ENCODE measurements at regions not wholly inside any gene's neighbourhood (a gene's known extent, or its start where the extent isn't known, plus 50 kb on each side); places are given as distances from the start of the nearest gene placed in this dataset.

DNA sequence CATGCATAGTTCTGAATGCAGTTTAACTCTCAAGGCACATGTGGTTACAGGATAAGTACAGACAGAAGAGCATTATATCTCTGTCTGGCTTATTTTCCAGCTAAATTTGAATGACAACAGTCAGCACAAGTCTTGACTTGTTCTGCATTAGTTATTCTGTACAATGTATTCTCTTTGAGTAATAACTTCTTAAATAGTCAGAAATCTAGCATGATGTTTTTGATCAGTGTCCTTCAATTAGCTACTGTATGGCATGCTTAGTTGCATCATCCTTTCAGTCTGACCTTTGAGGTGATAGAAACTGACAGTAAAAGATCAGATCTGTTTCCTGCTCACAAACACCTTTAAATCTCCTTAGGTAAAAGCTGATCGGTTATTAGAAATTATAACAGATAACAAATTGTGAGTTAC lies 118.1 kb downstream of the ARL4A start:
- no peak for DNase-seq
- BruUV-seq (replicated peaks), result no TSS peak
- Mint-ChIP-seq H3K4me3 (ENCODE audit: low read depth, unreplicated experiment) (no peak overlapping the region), H3K4me1 (ENCODE audit: low read depth, unreplicated experiment) (peaks cover 37% of the 10 kb centered on the region), H3K36me3 (ENCODE audit: insufficient read depth, unreplicated experiment) (peaks cover 9% of the 10 kb centered on the region), H3K27ac (ENCODE audit: unreplicated experiment) (no peak overlapping the region), H3K9me3 (ENCODE audit: low read depth, unreplicated experiment) (no peaks in the 10 kb centered on the region), H3K27me3 (ENCODE audit: unreplicated experiment) (no peaks in the 10 kb centered on the region)
- TF ChIP-seq CTCF (IDR thresholded peaks at IDR 0.05; ENCODE audit: unreplicated experiment), result no peak
- CTCF ChIA-PET, result no interaction called here
- intact Hi-C loops (cut with micrococcal nuclease; ENCODE audit: unreplicated experiment), result loop anchor here (10.0 kb wide), 1 partner anchor 309 kb away; no protein-coding TSS in a partner anchor

GRCh38 chr7:12805957-12806356 lies 118.5 kb downstream of the ARL4A start:
- intact Hi-C loops (cut with micrococcal nuclease; ENCODE audit: unreplicated experiment), result loop anchor here (10.0 kb wide), 1 partner anchor 309 kb away; no protein-coding TSS in a partner anchor
- peaks cover 32% of the 10 kb centered on the region for H3K4me1 Mint-ChIP-seq (ENCODE audit: low read depth, unreplicated experiment)
- DNase-seq, result no peak
- no peak overlapping the region for H3K4me3 Mint-ChIP-seq (ENCODE audit: low read depth, unreplicated experiment)
- no peaks in the 10 kb centered on the region for H3K27me3 Mint-ChIP-seq (ENCODE audit: unreplicated experiment)
- no peaks in the 10 kb centered on the region for H3K9me3 Mint-ChIP-seq (ENCODE audit: low read depth, unreplicated experiment)
- no peak for TF ChIP-seq CTCF (IDR thresholded peaks at IDR 0.05; ENCODE audit: unreplicated experiment)
- BruUV-seq (replicated peaks), result no TSS peak
- H3K27ac Mint-ChIP-seq (ENCODE audit: unreplicated experiment), result no peak overlapping the region
- CTCF ChIA-PET, result no interaction called here
- peaks cover 7% of the 10 kb centered on the region for H3K36me3 Mint-ChIP-seq (ENCODE audit: insufficient read depth, unreplicated experiment)

DNA sequence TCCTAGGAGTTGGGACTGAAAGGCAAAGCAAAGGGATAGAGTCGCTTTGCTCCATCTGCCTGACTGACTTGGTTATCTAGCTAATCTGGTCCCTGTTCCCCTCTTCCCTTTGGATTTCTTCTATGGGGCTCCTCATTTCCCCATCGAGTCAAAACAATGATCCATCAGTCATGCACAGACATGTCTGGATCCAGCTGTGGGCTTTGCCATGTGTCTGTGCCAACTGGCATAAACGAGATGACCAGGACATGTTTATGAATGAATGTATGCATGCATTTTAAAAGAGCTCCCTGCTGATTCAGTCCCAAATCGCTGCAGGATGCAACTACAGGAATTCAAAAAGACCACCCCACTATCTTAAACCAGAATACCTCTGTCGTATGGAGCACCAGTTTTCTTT lies 122.0 kb downstream of the ARL4A start:
- BruUV-seq (replicated peaks), result no TSS peak
- DNase-seq, result no peak
- Mint-ChIP-seq H3K27ac (ENCODE audit: unreplicated experiment) (no peak overlapping the region), H3K9me3 (ENCODE audit: low read depth, unreplicated experiment) (no peaks in the 10 kb centered on the region), H3K27me3 (ENCODE audit: unreplicated experiment) (no peaks in the 10 kb centered on the region), H3K4me3 (ENCODE audit: low read depth, unreplicated experiment) (no peak overlapping the region), H3K36me3 (ENCODE audit: insufficient read depth, unreplicated experiment) (no peaks in the 10 kb centered on the region), H3K4me1 (ENCODE audit: low read depth, unreplicated experiment) (peaks cover 8% of the 10 kb centered on the region)
- intact Hi-C loops (cut with micrococcal nuclease; ENCODE audit: unreplicated experiment), result loop anchor here (10.0 kb wide), 1 partner anchor 305 kb away; no protein-coding TSS in a partner anchor
- CTCF ChIA-PET, result interaction anchor here (0.6 kb wide), 1 partner anchor 1450 kb away, joined by 5 read pairs; no protein-coding TSS in a partner anchor
- TF ChIP-seq CTCF (IDR thresholded peaks at IDR 0.05; ENCODE audit: unreplicated experiment), result no peak

GRCh38 chr7:12812111-12812510 lies 124.7 kb downstream of the ARL4A start:
- no peaks in the 10 kb centered on the region for H3K27me3 Mint-ChIP-seq (ENCODE audit: unreplicated experiment)
- H3K36me3 Mint-ChIP-seq (ENCODE audit: insufficient read depth, unreplicated experiment), result no peaks in the 10 kb centered on the region
- TF ChIP-seq CTCF (IDR thresholded peaks at IDR 0.05; ENCODE audit: unreplicated experiment), result no peak
- DNase-seq, result no peak
- H3K27ac Mint-ChIP-seq (ENCODE audit: unreplicated experiment), result no peak overlapping the region
- peaks cover 2% of the 10 kb centered on the region for H3K4me1 Mint-ChIP-seq (ENCODE audit: low read depth, unreplicated experiment)
- CTCF ChIA-PET, result interaction anchor here (1.2 kb wide), 1 partner anchor 17 kb away, joined by 3 read pairs; no protein-coding TSS in a partner anchor
- intact Hi-C loops (cut with micrococcal nuclease; ENCODE audit: unreplicated experiment), result no loop called here
- no TSS peak for BruUV-seq (replicated peaks)
- no peaks in the 10 kb centered on the region for H3K9me3 Mint-ChIP-seq (ENCODE audit: low read depth, unreplicated experiment)
- no peak overlapping the region for H3K4me3 Mint-ChIP-seq (ENCODE audit: low read depth, unreplicated experiment)
